Spleen (tissue), 11 donors: ENCODE measurements at regions not wholly inside any gene's neighbourhood (a gene's known extent, or its start where the extent isn't known, plus 50 kb on each side); places are given as distances from the start of the nearest gene placed in this dataset.

Experiments used
- DNase-seq: peaks from one replicate; pipeline ENCODE4 v3.0.0-alpha.2; 2020
- H3K27ac ChIP-seq, 8 donors: fragments of 200-600 bp; sonication (generic) in 7 of 8; 1 replicate in 4 of 8; 2 replicates in 4 of 8; pipeline versions ENCODE4 v1.5.0 to v1.8.0; 2016 to 2021; ENCODE audit warnings: inconsistent platforms in 4 of 8, mild to moderate bottlenecking in 4 of 8, moderate library complexity in 1 of 8
- H3K27me3 ChIP-seq, 7 donors: fragments of 200-600 bp; sonication (generic) in 6 of 7; replicated peaks in 1 of 7; 1 replicate in 4 of 7; 2 replicates in 3 of 7; pipeline versions ENCODE4 v1.5.0 to v1.8.0; 2016 to 2021; ENCODE audit warnings: inconsistent platforms in 3 of 7, mild to moderate bottlenecking in 1 of 7
- H3K36me3 ChIP-seq, 6 donors: fragments of 200-600 bp; sonication (generic) in 5 of 6; 1 replicate in 4 of 6; 2 replicates in 2 of 6; pipeline versions ENCODE4 v1.5.0 to v1.8.0; 2016 to 2021; ENCODE audit warnings: inconsistent platforms in 2 of 6
- H3K4me1 ChIP-seq, 6 donors: fragments of 200-600 bp; sonication (generic) in 5 of 6; 1 replicate in 3 of 6; 2 replicates in 3 of 6; pipeline versions ENCODE4 v1.5.0 to v1.8.0; 2016 to 2021; ENCODE audit warnings: inconsistent platforms in 3 of 6
- H3K4me3 ChIP-seq, 8 donors: fragments of 200-600 bp; sonication (generic) in 7 of 8; 1 replicate in 4 of 8; 2 replicates in 4 of 8; pipeline versions ENCODE4 v1.5.0 to v1.8.0; 2016 to 2021; ENCODE audit warnings: inconsistent platforms in 4 of 8, mild to moderate bottlenecking in 4 of 8, moderate library complexity in 2 of 8
- H3K9me3 ChIP-seq, 8 donors: fragments of 200-600 bp; sonication (generic) in 7 of 8; 1 replicate in 4 of 8; 2 replicates in 4 of 8; pipeline versions ENCODE4 v1.5.0 to v1.8.0; 2016 to 2021; ENCODE audit warnings: inconsistent platforms in 4 of 8
- CTCF ChIP-seq, 11 experiments: fragments of 200-600 bp in 7 of 11; fragments of 450-650 bp in 4 of 11; sonication (generic) in 4 of 11; IDR thresholded peaks in 8 of 11; conservative IDR thresholded peaks in 3 of 11; 1 replicate in 7 of 11; 2 replicates in 4 of 11; pipeline versions ENCODE4 v1.4.0 to v1.8.0; 2016 to 2021; ENCODE audit warnings: antibody characterized with exemption in 11 of 11, inconsistent platforms in 4 of 11, mild to moderate bottlenecking in 1 of 11
- POLR2A ChIP-seq, 3 donors: fragments of 450-650 bp; IDR thresholded peaks; one replicate each; pipeline ENCODE4 v1.5.1; 2017; ENCODE audit warnings: antibody characterized with exemption in 3 of 3, mild to moderate bottlenecking in 1 of 3
- POLR2AphosphoS5 ChIP-seq, 3 donors: sonication (generic); formaldehyde crosslinking; IDR thresholded peaks; one replicate each; pipeline ENCODE4 v1.5.1; 2017; ENCODE audit warnings: antibody characterized with exemption in 3 of 3
- WGBS, 5 donors: extraction: QIAGEN DNeasy Blood & Tissue Kit in 3 of 5; methylation state at CpG; one replicate each; pipeline versions ENCODE4 v1.1.5 to v1.1.7; 2013 to 2018; 5-methylcytosine and 5-hydroxymethylcytosine counted together
- intact Hi-C: fragments of 100-400 bp; cut with DNase I; formaldehyde crosslinking; loops from one replicate; pipeline ENCODE4 v1.15.0; 2023; ENCODE audit warnings: low total_unique reads
- donor health status: healthy with polysubstance abuse.
- donor health status: DM: no; HTN: no; CAD: no; lungs with moderate emphysema.
- donor health status: DM: no; HTN: no; CAD: no.
- donor health status: Bipolar disorder and iron deficiency.
- donor health status: healthy.
- donor health status: DM: no; HTN: no; CAD: no.
- donor health status: DM: yes; HTN: yes; CAD: no.

GRCh38 chr5:3430691-3431090 lies 164.9 kb upstream of the IRX1 start:
- Histone ChIP-seq H3K4me3 (no peak overlapping the region), H3K36me3 (no peaks in the 10 kb centered on the region), H3K9me3 (peaks cover 0 to 6% (median 0%) of the 10 kb centered on the region in 8 donors), H3K4me1 (no peaks in the 10 kb centered on the region), H3K27ac (no peak overlapping the region), H3K27me3 (peaks cover 0 to 7% (median 0%) of the 10 kb centered on the region in 7 donors)
- intact Hi-C loops: no loop called here
- 58 to 69% (median 66%) methylated on average over 5 of the region's 5 CpGs for WGBS, 5 donors
- DNase-seq: no peak
- TF ChIP-seq CTCF (IDR thresholded peaks at IDR 0.05 in 8 of 11, conservative IDR thresholded peaks at IDR 0.05 in 3 of 11) (no peak), POLR2AphosphoS5 (IDR thresholded peaks at IDR 0.05) (no peak), POLR2A (IDR thresholded peaks at IDR 0.05) (no peak)

GRCh38 chr5:3429962-3430361 lies 165.7 kb upstream of the IRX1 start:
- Histone ChIP-seq H3K4me1 (no peaks in the 10 kb centered on the region), H3K4me3 (no peak overlapping the region), H3K9me3 (peaks cover 0 to 2% (median 0%) of the 10 kb centered on the region in 8 donors), H3K36me3 (no peaks in the 10 kb centered on the region), H3K27me3 (peaks cover 0 to 7% (median 0%) of the 10 kb centered on the region in 7 donors), H3K27ac (no peak overlapping the region)
- no peak for DNase-seq
- intact Hi-C loops: no loop called here
- 60 to 84% (median 75%) methylated on average over 7 of the region's 7 CpGs for WGBS, 5 donors
- TF ChIP-seq POLR2AphosphoS5 (IDR thresholded peaks at IDR 0.05): no peak
- no peak for TF ChIP-seq POLR2A (IDR thresholded peaks at IDR 0.05)
- no peak for TF ChIP-seq CTCF (IDR thresholded peaks at IDR 0.05 in 8 of 11, conservative IDR thresholded peaks at IDR 0.05 in 3 of 11)

GRCh38 chr5:3428334-3428733 lies 167.3 kb upstream of the IRX1 start:
- Histone ChIP-seq H3K27me3 (peaks cover 0 to 7% (median 0%) of the 10 kb centered on the region in 7 donors), H3K4me3 (no peak overlapping the region), H3K36me3 (no peaks in the 10 kb centered on the region), H3K4me1 (no peaks in the 10 kb centered on the region), H3K9me3 (peaks cover 0 to 9% (median 0%) of the 10 kb centered on the region in 8 donors), H3K27ac (no peak overlapping the region)
- 27 to 33% (median 31%) methylated on average over 15 of the region's 15 CpGs for WGBS, 5 donors
- TF ChIP-seq POLR2A (IDR thresholded peaks at IDR 0.05) (no peak), CTCF (IDR thresholded peaks at IDR 0.05 in 8 of 11, conservative IDR thresholded peaks at IDR 0.05 in 3 of 11) (no peak), POLR2AphosphoS5 (IDR thresholded peaks at IDR 0.05) (no peak)
- intact Hi-C loops: no loop called here
- no peak for DNase-seq

GRCh38 chr5:3424946-3425345 lies 170.7 kb upstream of the IRX1 start:
- H3K4me3 ChIP-seq: no peak overlapping the region
- no peaks in the 10 kb centered on the region for H3K36me3 ChIP-seq
- no peak overlapping the region for H3K27ac ChIP-seq
- H3K4me1 ChIP-seq: no peaks in the 10 kb centered on the region
- intact Hi-C loops: no loop called here
- DNase-seq: no peak
- WGBS, 5 donors: 38 to 57% (median 47%) methylated on average over 2 of the region's 2 CpGs
- H3K27me3 ChIP-seq: peaks cover 0 to under 1% (median 0%) of the 10 kb centered on the region in 7 donors
- peaks cover 0 to 29% (median 7%) of the 10 kb centered on the region in 8 donors for H3K9me3 ChIP-seq
- TF ChIP-seq CTCF (IDR thresholded peaks at IDR 0.05 in 8 of 11, conservative IDR thresholded peaks at IDR 0.05 in 3 of 11): no peak
